ENCODE measurements at regions not wholly inside any gene's neighbourhood (a gene's known extent, or its start where the extent isn't known, plus 50 kb on each side); places are given as distances from the start of the nearest gene placed in this dataset.
A peak's percentile ranks its signal among the peaks of the same experiment; 100 is the strongest.

DNA sequence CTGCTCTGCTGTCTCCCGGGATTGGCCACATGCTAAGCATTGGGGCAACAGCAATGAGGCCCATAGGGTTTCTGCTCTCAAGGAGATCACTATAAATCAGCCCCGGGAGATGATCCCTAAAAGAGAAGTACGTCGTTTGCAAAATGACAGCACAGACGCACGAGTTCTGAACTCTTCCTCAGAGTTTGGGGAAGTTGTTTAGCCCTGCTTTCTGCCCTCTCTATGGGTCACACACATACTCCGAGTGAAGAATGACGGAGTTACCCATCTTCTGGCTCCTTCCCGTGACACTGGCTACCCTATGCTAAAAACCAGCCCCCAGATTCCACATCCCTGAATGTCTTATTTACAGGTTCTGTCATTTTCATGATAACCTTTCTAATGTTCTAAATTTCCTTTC is 258.0 kb upstream of the PLEKHG7 start:
- Histone ChIP-seq H3K27ac (ENCODE audit: low read depth) (no peak overlapping the region), H3K79me2 (replicated peaks; ENCODE audit: insufficient read depth) (no peaks in the 10 kb centered on the region), H3K36me3 (ENCODE audit: insufficient read depth) (no peaks in the 10 kb centered on the region), H2AFZ (peak overlapping the region; percentile 33; the same call in 1 of the 2 replicates), H3K4me2 (no peak overlapping the region), H3K27me3 (ENCODE audit: insufficient read depth) (no peaks in the 10 kb centered on the region), H3K9me2 (ENCODE audit: insufficient read depth) (peaks cover 6% of the 10 kb centered on the region; the same call in 1 of the 2 replicates), H3F3A (replicated peaks; ENCODE audit: low read depth) (no peaks in the 10 kb centered on the region), H3K4me1 (ENCODE audit: insufficient read depth) (no peaks in the 10 kb centered on the region), H3K4me3 (no peak overlapping the region), H4K20me1 (replicated peaks; ENCODE audit: insufficient read depth) (no peaks in the 10 kb centered on the region)
- ATAC-seq (no peak), DNase-seq (ENCODE audit: low spot score) (no peak)
- TF ChIP-seq, protein P1, sequence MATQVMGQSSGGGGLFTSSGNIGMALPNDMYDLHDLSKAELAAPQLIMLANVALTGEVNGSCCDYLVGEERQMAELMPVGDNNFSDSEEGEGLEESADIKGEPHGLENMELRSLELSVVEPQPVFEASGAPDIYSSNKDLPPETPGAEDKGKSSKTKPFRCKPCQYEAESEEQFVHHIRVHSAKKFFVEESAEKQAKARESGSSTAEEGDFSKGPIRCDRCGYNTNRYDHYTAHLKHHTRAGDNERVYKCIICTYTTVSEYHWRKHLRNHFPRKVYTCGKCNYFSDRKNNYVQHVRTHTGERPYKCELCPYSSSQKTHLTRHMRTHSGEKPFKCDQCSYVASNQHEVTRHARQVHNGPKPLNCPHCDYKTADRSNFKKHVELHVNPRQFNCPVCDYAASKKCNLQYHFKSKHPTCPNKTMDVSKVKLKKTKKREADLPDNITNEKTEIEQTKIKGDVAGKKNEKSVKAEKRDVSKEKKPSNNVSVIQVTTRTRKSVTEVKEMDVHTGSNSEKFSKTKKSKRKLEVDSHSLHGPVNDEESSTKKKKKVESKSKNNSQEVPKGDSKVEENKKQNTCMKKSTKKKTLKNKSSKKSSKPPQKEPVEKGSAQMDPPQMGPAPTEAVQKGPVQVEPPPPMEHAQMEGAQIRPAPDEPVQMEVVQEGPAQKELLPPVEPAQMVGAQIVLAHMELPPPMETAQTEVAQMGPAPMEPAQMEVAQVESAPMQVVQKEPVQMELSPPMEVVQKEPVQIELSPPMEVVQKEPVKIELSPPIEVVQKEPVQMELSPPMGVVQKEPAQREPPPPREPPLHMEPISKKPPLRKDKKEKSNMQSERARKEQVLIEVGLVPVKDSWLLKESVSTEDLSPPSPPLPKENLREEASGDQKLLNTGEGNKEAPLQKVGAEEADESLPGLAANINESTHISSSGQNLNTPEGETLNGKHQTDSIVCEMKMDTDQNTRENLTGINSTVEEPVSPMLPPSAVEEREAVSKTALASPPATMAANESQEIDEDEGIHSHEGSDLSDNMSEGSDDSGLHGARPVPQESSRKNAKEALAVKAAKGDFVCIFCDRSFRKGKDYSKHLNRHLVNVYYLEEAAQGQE (IDR thresholded peaks at IDR 0.05; ENCODE audit: unreplicated experiment) = no peak
- no peak for TF ChIP-seq EZH2 (IDR thresholded peaks at IDR 0.05; ENCODE audit: low read depth, unreplicated experiment)
- TF ChIP-seq JUNB (IDR thresholded peaks at IDR 0.05; ENCODE audit: unreplicated experiment) = no peak
- no peak for TF ChIP-seq NANOG (IDR thresholded peaks at IDR 0.05; ENCODE audit: borderline replicate concordance)
- TF ChIP-seq STAT1 (IDR thresholded peaks at IDR 0.05; ENCODE audit: unreplicated experiment) = no peak
- Mint-ChIP-seq H3K4me3 (no peak overlapping the region), H3K36me3 (ENCODE audit: low read depth) (no peaks in the 10 kb centered on the region), H3K4me1 (no peaks in the 10 kb centered on the region), H3K27ac (no peak overlapping the region), H3K27me3 (ENCODE audit: insufficient read depth, low read depth, poor library complexity) (no peaks in the 10 kb centered on the region), H3K9me3 (no peaks in the 10 kb centered on the region)

DNA sequence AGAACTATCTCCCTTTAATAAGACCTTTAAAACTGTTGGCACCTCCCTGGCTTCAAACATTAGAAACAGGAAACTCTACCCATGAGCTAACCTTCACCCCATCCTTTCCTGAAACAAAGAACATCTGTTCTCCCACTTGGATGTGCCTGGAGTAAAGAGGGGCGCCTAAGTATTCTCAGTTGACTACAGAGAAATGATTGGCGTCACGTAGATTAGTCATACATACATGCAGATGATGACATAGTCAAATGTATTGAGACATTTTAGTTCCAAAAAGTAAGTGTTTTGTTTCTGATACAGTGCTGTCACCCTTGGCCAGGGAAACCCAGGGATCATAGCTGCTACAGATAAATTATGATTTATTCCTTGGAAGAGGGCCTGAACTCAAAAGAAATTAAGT is 260.0 kb upstream of the PLEKHG7 start:
- Histone ChIP-seq H3K36me3 (ENCODE audit: insufficient read depth) (no peaks in the 10 kb centered on the region), H2AFZ (no peak overlapping the region), H3K4me2 (no peak overlapping the region), H3K79me2 (replicated peaks; ENCODE audit: insufficient read depth) (no peaks in the 10 kb centered on the region), H3F3A (replicated peaks; ENCODE audit: low read depth) (no peaks in the 10 kb centered on the region), H3K4me3 (no peak overlapping the region), H3K4me1 (ENCODE audit: insufficient read depth) (0 out of 2 replicates have a peak, but pooled peaks cover 3% of the 10 kb centered on the region), H4K20me1 (replicated peaks; ENCODE audit: insufficient read depth) (no peaks in the 10 kb centered on the region), H3K27ac (ENCODE audit: low read depth) (no peak overlapping the region), H3K27me3 (ENCODE audit: insufficient read depth) (no peaks in the 10 kb centered on the region), H3K9me2 (ENCODE audit: insufficient read depth) (0 out of 2 replicates have a peak, but pooled peaks cover 5% of the 10 kb centered on the region)
- peaks cover 7% of the 10 kb centered on the region for H3K4me1 Mint-ChIP-seq
- no peak for TF ChIP-seq NANOG (IDR thresholded peaks at IDR 0.05; ENCODE audit: borderline replicate concordance)
- TF ChIP-seq CREB1 (CRISPR knock-in tag; IDR thresholded peaks at IDR 0.05; ENCODE audit: low read depth) = no peak
- TF ChIP-seq, protein P2, sequence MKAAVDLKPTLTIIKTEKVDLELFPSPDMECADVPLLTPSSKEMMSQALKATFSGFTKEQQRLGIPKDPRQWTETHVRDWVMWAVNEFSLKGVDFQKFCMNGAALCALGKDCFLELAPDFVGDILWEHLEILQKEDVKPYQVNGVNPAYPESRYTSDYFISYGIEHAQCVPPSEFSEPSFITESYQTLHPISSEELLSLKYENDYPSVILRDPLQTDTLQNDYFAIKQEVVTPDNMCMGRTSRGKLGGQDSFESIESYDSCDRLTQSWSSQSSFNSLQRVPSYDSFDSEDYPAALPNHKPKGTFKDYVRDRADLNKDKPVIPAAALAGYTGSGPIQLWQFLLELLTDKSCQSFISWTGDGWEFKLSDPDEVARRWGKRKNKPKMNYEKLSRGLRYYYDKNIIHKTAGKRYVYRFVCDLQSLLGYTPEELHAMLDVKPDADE (IDR thresholded peaks at IDR 0.05) = no peak
- H3K4me3 Mint-ChIP-seq = no peak overlapping the region
- no peak overlapping the region for H3K27ac Mint-ChIP-seq
- ATAC-seq (no peak), DNase-seq (ENCODE audit: low spot score) (no peak)
- H3K36me3 Mint-ChIP-seq (ENCODE audit: low read depth) = no peaks in the 10 kb centered on the region
- no peaks in the 10 kb centered on the region for H3K9me3 Mint-ChIP-seq
- no peaks in the 10 kb centered on the region for H3K27me3 Mint-ChIP-seq (ENCODE audit: insufficient read depth, low read depth, poor library complexity)

Measured in GM23338 (cell line).